ENCODE measurements at regions not wholly inside any gene's neighbourhood (a gene's known extent, or its start where the extent isn't known, plus 50 kb on each side); places are given as distances from the start of the nearest gene placed in this dataset.

DNA sequence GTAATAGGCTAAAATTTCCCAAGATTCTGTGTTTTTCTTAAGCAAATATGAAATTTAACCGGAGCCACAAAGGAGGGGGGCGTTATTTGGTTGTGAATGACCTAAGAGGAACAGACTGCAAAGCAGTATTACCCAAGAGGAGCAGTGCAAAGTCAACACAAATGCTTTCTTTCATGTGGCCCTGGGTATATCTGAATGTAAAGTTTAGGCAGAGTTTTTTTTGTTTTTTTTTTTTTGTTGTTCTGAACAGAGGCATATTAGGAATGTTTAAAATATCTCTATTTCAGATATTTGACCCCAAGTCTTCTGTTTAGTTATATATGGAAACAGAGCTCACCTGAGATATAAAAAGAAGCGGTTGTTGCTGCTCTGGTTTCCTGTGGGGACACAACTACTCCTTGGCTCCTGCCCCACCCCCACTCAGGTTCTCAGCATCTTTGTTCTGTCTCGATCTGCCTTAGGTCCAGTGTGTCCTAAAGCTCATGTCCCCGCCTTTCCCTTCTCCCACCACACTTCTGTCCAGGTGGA, 220.7 kb downstream of the RFC3 start:
- no peak for DNase-seq (ENCODE audit: low read depth in 2 of 2)

DNA sequence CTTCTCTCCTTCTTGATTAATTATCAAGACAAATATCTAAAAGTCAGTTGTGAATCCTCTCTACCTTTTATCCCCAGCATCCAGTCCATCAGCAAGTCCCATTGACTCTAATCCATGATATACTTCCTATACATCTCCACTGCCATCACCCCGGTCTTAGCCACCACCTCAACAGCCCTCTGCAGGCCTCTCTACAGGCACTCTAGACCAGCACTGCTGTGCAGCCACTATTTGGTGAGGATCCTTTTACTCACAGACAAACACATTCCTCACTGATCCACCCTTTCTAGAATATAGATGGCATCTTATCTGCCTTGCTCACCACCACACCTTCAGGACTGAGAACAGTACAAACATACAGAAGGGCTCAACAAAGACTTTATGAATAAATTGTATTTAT, 221.7 kb downstream of the RFC3 start:
- no peak for DNase-seq (ENCODE audit: low read depth in 2 of 2)

DNA sequence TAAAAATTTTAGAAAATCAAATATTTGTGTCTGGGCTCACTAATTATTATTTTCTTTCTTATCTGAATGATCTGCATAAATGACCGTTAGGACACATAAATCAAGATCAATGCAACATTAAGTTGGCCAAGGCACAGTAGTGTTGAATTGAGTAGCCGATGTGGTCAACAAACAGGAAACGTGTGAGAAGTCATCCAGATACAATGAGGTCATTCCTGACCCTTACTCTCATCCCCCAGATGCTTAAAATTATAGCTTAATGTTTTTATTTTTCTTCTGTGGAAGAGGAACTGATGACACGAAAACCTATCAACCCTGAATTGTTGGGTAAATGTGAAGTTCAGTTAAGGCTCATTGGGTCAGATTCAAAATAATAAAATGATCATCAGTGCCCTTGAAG, 222.9 kb downstream of the RFC3 start:
- DNase-seq (ENCODE audit: low read depth in 2 of 2): no peak

DNA sequence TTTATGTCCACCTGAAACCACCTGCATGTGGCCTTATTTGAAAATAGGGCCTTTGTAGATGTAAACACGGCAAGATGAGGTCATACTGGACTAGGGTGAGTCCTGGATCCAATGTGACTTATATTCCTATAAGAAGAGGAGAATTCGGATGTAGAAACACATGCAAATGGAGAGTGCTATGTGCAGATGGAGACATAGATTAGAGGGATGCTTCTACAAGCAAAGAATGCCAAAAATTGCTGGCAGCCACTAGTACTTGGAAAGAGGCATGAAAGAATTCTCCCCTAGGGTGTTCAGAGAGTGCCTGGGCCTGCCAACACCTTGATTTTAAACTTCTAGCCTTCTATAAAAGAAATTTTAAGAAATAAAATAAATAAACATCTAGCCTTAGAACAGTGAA, 226.1 kb downstream of the RFC3 start:
- no peak for DNase-seq (ENCODE audit: low read depth in 2 of 2)

DNA sequence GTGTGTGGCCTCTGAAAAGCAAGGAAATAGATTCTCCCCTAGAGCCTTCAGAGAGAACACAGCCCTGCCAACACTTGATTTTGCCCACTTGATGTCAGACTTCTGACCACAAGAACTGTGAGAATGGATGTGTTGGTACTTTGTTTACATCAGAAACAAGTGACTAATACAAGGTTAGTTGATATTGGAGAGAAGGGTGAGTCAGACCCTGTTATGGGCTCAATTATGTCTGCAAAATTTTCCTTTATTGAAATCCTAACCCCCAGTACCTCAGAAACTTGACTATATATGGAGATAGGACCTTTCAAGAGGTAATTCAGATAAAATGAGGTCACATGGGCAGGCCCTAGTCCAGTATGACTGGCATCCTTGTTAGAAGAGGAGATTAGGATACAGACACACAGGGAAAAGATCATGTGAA, 226.7 kb downstream of the RFC3 start:
- no peak for DNase-seq (ENCODE audit: low read depth in 2 of 2)

DNA sequence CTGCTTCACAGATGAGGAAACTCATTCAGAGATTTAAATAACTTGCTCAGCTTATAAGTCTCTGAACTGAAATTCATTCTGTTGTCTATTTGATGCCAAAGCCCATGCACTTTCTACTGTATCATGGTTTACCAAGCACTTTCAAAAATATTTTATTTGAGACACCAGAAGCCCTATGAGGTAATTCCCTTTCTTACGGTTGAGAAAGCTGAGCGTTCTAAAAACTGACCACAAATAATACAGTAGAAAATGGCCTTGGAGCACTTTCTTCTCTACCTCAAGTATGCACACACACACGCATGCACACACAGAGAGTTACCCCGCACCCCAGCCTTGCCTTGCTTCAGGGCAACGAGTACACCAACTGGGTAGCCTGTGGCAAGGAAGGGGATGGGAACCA, 228.5 kb downstream of the RFC3 start:
- no peak for DNase-seq (ENCODE audit: low read depth in 2 of 2)

DNA sequence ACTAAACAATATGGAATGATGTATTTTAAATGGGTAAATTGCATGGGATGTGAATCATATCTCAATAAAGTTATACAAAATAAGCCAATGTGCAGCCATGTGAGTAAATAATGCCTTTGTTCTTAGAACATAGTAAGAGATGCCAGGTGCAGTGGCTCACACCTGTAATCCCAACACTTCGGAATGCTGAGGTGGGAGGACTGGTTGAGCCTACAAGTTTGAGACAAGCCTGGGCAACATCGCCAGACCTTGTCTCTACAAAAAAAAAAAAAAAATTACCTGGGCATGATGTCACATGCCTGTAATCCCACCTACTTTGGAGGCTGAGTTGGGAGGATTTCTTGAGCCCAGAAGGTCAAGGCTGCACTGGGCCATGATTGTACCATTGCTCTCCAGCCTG, 230.7 kb downstream of the RFC3 start:
- DNase-seq (ENCODE audit: low read depth in 2 of 2): no peak

DNA sequence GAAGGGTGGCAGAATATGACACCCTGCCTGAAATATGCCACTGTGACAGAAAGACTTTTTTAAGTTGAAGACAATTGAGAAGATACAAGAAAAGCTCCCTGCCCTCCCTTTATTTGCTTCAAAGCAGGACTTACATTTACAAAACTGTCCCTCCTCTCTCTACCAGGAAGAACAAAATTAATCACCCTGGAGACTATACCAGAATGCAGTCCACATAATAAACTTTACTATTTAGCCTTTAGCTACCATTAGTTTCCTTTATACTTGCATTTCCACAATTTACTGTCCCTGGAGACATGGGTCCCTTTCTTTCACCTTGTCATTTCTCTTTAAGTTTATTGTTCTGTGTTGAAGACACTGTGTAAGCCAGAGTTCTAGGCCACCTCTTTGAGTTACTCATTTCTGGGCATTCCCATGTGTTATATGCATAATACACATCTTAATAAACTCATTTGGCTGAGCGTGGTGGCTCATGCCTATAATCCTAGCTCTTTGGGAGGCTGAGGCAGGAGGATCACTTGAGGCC, 238.8 kb downstream of the RFC3 start:
- no peak for DNase-seq (ENCODE audit: low read depth in 2 of 2)

DNA sequence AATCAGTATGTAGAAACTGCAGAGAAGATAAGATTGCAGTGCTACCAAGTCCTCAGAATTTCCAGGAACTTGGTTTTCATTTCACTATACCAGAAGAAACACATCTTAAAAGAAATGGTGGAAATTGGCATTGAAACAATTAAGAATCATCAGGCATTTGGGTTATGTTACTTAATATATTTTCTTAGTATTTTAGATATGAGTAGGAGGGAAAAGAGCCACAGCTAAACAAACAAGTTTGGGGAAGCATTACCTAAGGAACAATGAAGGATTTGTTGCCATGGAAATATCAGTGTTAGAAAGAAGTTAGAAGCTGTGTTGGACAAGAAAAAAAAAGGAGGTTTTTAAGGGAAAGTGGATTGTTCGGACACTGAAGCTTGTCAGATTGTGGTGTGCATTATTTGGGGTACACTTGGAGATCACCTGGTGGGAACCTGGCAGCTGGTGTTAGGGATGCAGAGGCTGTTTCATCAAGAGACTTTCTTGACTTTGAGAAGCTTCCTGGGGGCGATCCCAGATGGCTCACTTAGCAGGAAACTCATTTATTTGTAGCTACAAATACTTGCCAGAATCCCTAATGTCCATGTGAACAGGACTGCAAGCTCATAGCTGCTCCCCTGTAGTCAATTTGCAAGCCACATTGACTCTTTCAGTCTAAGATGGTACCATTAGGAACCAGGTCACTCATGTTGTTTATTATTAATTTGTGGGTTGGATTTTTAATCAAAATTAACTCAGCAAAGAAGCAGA, 246.7 kb downstream of the RFC3 start:
- DNase-seq (ENCODE audit: low read depth in 2 of 2): no peak

DNA sequence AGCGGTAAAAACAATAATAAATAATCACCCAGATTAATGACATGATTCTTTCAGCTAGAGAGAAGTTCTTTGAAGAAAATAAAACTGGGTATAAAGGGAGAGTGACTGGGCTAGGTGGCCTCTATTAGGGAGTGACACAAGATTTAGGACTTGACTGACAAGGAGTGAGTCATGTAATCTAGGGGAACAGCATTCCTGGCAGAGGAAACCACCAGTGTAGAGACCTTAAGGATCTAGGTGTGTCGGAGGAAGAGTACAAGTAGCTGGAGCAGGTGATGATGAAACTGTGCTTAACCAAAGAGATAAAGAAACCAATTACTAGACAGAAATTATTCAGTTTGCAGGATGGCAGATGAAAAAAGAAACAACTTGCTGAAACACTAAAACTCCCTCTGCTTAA, 248.0 kb downstream of the RFC3 start:
- DNase-seq (ENCODE audit: low read depth in 2 of 2): no peak

DNA sequence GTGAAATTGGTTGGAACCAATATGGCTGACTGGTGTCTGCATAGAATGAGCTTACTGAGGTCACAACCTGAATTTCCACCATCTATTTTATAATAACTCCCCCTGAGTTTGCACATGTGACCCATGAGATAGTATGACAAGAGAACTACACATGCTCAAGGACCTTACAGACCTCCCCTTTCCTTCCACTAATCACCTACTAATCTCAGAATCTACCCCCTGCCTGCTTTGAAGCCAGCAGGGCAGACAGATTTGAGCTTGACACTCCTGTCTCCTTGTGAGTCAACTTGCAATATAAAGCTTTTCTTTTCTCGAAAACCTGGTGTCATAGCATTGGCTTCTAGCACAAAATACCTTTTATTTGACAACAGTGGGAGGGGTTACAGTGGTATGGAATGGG, 248.4 kb downstream of the RFC3 start:
- DNase-seq (ENCODE audit: low read depth in 2 of 2): no peak

DNA sequence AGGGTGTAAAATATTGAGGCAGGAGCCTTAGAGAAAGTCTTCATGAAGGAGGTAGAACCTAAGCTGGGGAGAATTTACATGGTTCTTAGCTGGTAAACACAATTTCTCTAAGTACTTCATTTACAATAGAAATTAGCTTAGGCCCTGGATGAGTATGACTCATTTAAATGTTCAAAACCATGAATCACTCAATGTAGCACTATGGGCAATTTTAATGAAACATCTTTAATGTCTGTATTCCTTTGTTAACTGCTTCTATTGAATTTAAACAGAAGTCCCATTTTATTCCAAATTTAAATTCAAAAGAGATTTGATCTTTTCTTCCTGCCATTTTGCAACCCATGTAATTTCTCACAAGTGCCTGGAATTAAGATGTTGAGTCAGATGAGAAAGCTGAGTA, 252.1 kb downstream of the RFC3 start:
- no peak for DNase-seq (ENCODE audit: low read depth in 2 of 2)

DNA sequence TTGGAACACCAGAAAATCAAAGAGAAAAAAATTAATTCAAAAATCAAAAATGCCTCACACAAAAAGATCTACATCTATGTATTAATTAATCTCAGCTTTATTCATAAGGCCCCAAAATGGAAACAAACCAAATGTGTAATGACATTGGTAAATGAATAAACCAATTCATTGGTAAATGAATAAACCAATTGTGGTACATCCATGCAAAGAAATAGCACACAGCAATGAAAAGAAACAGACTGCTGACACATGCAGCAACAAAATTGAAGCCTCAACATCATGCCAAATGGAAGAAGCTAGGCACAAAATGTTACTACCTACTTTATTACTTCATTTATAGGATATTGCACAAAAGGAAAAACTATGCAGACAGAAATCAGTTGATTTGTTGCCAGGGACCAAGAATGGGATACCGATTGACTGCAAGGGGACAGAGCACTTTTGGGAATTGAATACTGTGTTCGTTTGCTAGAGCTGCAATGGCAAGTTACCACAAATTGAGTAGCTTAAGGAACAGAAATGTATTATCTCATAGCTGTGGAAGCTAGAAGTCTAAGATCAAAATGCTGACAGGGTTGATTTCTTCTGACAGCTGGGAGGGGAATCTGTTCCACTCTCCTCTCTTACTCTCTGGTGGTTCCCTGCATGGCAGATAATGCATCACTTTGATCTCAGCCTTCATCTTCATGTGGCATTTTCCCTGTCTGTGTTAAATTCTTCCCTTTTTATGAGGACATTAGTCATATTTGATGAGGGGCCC, 252.8 kb downstream of the RFC3 start:
- no peak for DNase-seq (ENCODE audit: low read depth in 2 of 2)

DNA sequence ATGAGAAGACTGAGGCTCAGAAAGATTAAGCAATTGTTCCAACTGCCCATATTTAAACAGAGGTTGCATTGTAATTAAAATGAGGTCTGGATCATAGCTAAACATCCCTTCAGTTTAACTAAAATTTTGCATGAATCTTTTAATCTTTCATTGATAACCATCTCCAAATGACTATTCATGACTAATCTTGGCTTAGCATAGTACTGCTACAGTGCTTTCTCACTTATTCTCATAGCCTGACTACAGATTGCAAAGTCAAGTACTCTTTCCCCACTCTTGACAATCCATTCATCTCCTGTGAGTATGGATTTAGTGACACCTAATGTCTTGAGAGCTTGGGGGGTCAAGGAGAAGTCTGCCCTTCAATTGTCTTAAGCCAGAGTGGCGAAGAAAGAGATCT, 258.4 kb downstream of the RFC3 start:
- DNase-seq (ENCODE audit: low read depth in 2 of 2): no peak

DNA sequence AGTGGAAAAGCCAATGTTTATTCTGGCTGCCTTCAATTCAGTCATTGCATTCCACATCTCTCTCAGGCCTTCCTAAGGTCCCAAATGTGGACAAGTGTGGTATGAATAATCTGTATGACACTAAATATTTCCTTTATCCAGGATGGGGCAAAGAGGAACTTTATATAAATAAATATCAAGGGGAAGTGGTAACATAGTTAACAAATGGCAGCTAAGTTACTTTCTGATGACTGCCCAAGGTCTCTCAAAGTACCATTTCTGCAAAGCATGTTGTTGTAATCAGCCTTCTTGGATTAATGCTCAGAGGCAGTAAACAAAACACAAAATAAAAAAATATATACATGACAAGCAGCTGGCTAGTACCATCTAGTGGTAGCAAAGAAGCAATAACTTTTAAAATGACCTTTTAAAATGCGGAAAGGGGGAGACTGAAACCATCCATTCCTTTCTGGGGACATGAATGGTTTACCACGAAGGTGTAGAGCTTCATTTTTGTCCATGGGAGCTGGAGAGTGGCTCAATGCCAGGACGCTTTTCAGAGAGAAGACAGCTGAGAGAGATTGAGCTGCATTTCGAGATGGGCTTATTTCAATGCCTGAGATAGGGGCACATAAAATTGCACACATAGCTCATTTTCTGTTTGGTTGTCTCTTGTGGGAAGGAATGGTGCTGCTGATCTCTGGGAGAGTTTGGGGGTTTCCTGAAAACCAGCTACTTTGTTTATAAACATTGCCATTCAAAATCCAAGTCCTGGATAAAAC, 259.2 kb downstream of the RFC3 start:
- DNase-seq (ENCODE audit: low read depth in 2 of 2): no peak

DNA sequence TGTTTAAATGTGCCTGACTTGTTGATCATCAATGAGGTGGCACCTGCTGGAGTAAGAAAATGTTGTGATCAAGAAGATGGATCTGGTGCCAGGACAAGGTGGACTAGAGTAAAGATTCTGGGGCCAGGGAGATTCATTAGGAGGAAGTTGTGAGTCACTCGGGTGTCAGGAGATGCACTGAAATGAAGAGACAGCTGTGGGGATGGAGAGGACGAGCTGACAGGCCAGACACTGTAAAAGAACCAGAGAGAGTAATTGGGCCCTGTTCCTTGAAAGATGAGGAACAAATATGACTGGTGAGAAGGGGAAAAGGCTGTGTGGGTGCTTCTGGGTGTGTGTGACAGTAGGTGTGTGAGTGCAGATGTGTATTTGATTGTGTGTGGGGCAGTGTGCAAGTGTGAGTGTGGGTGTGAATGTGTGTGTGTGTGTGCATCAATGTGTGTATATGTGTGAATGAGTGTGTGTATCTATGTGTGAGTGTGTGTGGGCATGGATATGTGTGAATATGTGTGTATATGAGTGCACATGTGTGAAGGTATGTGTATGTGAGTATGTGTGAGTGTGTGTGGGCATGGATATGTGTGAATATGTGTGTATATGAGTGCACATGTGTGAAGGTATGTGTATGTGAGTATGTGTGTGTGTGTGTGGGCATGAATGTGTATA, 260.5 kb downstream of the RFC3 start:
- DNase-seq (ENCODE audit: low read depth in 2 of 2): no peak

DNA sequence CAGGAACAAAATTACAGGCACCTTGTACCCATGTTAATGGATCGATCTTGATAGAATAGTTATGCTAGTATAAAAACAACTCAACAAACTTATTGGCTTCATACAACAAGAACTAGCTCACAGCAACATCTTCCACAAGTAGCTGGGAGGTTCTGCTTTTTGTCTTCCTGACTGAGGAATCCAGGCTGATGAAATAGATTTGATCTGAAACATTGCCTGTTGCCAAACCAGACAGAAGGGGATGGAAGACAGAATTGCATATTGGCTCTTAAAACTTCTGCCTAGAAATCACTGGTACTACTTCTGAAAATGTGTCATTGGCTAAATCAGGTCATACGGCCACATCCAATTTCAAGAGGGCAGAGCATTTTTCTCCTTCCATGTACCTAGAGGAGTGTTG, 267.3 kb downstream of the RFC3 start:
- DNase-seq (ENCODE audit: low read depth in 2 of 2): no peak

DNA sequence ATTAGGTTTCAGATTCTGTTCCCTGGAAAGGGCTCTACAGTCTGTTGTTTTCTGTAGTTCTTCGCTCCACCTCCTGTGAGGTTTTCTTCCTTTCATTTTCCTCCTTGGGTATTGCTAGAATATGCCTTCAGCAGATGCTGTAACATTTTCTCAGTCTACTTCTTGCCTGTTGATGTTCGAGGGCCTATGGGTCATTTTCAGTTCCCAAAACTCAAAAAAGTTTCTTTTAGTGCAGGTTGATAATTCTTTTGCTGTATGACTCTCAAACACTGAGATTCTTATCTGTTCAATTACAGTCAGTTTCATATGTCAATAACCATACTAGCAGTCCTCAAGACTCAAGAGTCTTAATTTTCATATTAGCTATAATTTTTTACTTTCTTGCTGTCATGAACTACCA, 268.3 kb downstream of the RFC3 start:
- DNase-seq (ENCODE audit: low read depth in 2 of 2): no peak

DNA sequence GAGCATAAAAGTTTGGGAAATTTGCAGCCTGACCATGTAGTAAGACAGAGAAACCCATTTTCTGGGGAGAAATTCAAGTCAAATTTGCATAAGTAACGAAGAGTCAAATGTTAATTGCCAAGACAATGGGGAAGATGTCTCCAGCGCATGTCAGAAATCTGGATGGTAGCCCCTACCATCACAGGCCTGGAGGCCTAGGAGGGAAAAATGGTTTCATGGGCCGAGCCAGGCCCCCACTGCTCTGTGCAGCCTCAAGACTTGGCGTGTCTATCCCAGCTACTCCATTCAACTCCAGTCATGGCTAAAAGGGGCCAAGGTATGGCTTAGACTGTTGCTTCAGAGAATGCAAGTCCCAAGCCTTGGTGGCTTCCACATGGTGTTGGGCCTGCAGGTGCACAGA, 269.8 kb downstream of the RFC3 start:
- no peak for DNase-seq (ENCODE audit: low read depth in 2 of 2)

DNA sequence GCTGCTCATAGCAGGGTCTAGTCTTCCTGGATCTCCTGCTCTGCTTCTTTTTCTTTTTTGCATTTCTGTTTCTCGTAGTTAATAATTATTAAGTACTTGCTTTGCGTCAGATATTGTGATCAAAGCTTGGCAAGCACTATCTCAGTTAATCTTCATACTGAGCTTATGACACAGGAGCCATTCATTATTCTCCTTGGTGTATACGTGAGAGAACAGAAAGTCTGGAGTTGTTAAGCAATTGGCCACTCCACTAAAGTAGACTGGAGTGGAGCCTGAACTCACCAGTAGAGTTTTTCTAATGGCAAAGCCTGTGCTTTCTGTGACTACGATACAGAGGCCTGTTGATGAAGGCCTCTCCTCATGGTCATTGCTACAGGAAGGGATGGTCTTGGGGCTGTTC, 285.9 kb downstream of the RFC3 start:
- no peak for DNase-seq (ENCODE audit: low read depth in 2 of 2)

DNA sequence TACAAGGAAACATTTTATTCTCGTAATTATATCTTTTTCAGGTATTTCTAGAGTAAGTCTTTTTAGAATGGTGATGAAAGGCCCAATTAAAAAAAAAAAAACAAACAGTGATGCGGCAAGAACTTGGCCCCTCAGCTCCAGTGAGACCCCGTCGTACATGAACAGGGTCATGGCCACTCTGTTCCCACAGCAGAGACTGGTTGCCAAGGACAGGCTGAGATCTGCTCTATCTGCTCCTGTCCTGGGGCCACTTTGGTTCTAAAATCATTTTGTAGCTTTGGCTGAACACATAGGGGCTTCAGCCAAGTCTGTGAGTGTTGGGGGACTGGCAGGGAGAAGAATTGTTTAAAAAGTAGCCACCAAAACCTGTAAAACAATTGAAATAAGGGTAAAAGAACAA, 286.9 kb downstream of the RFC3 start:
- no peak for DNase-seq (ENCODE audit: low read depth in 2 of 2)

DNA sequence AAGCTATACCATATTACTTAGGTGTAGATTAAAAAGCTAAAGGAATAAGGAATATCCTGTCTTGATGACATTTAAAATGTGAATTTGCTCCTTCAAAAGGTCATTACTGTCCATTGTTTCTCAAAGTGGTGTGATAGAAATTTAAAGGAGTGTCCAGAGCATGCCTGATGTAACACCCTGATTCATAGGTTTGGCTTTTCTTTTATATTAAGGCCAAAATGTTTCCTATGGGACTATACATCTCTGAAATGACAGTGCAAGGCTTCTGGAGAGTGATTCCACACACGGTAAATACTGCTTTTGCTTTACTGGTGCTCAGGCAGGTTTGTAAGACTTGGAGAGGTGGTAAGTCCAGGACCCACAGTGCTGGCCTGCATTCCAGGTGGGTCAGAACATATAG, 289.9 kb downstream of the RFC3 start:
- DNase-seq (ENCODE audit: low read depth in 2 of 2): no peak

All from stimulated activated CD4-positive, alpha-beta T cell treated with anti-CD3 and anti-CD28 coated beads, Interleukin-4, amount 100 ng/mL, for 48 hours (primary cell).